ENCODE measurements at regions not wholly inside any gene's neighbourhood (a gene's known extent, or its start where the extent isn't known, plus 50 kb on each side); places are given as distances from the start of the nearest gene placed in this dataset.
A peak's percentile ranks its signal among the peaks of the same experiment; 100 is the strongest.
"Not testable (repeated sequence)": the region's sequence is repeated elsewhere in the genome, so short reads cannot be mapped to it uniquely, and the experiment has no call there.

- Histone ChIP-seq H3K4me1 (ENCODE audit: control insufficient read depth in 5 of 5, insufficient read depth in 5 of 5, low read length in 5 of 5) (peaks cover 0 to 5% (median 0%) of the 10 kb centered on the region in 5 donors), H3K9ac (ENCODE audit: low read length in 5 of 5) (no peak overlapping the region), H3K4me3 (ENCODE audit: low read depth in 1 of 5, low read length in 5 of 5) (no peak overlapping the region), H3K36me3 (ENCODE audit: control insufficient read depth in 5 of 5, insufficient read depth in 5 of 5, low read length in 5 of 5) (no peaks in the 10 kb centered on the region), H3K27ac (ENCODE audit: low read depth, low read length) (no peak overlapping the region), H3K27me3 (ENCODE audit: control insufficient read depth in 5 of 5, insufficient read depth in 4 of 5, low read length in 5 of 5) (no peaks in the 10 kb centered on the region), H3K9me3 (ENCODE audit: control insufficient read depth in 5 of 5, low read length in 5 of 5) (no peaks in the 10 kb centered on the region)
These were observed 425.2 kb downstream of the SQOR start for GRCh38 chr15:46059921-46060594.

DNA sequence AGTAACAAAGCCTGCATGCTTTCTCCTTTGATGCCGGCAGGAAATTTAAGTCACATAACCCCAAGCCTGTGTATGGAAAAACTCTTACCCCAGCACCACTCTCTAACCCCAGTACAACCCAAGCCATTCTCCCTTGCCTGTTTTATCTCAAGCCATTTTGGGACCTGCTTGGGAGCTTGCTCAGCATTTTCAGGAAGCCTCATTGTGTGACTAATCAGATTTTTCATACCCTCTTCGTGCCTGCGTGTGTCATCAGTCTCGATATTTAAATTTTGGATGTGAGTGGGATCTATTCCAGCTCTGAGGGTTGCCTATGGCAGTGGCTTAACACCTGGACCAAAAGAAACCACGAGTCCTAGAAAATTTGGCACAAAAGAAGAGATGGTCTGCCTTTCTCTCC lies 426.2 kb downstream of the SQOR start:
- Histone ChIP-seq H3K27me3 (ENCODE audit: control insufficient read depth in 5 of 5, insufficient read depth in 4 of 5, low read length in 5 of 5) (no peaks in the 10 kb centered on the region), H3K4me1 (ENCODE audit: control insufficient read depth in 5 of 5, insufficient read depth in 5 of 5, low read length in 5 of 5) (peaks cover 0 to 5% (median 0%) of the 10 kb centered on the region in 5 donors), H3K36me3 (ENCODE audit: control insufficient read depth in 5 of 5, insufficient read depth in 5 of 5, low read length in 5 of 5) (no peaks in the 10 kb centered on the region), H3K4me3 (ENCODE audit: low read depth in 1 of 5, low read length in 5 of 5) (no peak overlapping the region), H3K9me3 (ENCODE audit: control insufficient read depth in 5 of 5, low read length in 5 of 5) (no peaks in the 10 kb centered on the region), H3K9ac (ENCODE audit: low read length in 5 of 5) (no peak overlapping the region), H3K27ac (ENCODE audit: low read depth, low read length) (no peak overlapping the region)

DNA sequence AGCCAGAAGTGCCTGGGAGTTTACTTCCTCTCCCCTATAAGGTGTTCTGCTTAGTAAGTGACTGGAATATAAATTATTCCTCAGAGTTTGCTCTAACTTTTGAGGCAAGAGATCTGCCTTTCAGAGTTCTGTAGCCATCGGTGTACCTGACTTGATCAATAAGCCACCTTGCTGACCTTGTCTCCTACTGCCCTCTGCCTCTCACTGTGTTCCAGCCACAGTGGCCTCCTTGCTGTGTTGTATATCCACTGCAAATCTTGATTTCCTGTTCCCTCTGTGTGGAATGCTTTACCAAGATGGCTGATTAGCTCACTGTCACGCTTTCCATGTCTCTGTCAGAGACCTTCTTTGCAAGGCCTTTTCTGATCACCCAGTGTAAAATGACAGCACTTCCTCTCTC lies 442.4 kb downstream of the SQOR start:
- peaks cover 0 to 8% (median 0%) of the 10 kb centered on the region in 5 donors for H3K4me1 ChIP-seq (ENCODE audit: control insufficient read depth in 5 of 5, insufficient read depth in 5 of 5, low read length in 5 of 5)
- no peaks in the 10 kb centered on the region for H3K36me3 ChIP-seq (ENCODE audit: control insufficient read depth in 5 of 5, insufficient read depth in 5 of 5, low read length in 5 of 5)
- no peaks in the 10 kb centered on the region for H3K9me3 ChIP-seq (ENCODE audit: control insufficient read depth in 5 of 5, low read length in 5 of 5)
- no peak overlapping the region for H3K9ac ChIP-seq (ENCODE audit: low read length in 5 of 5)
- H3K27me3 ChIP-seq (ENCODE audit: control insufficient read depth in 5 of 5, insufficient read depth in 4 of 5, low read length in 5 of 5): no peaks in the 10 kb centered on the region
- H3K4me3 ChIP-seq (ENCODE audit: low read depth in 1 of 5, low read length in 5 of 5): no peak overlapping the region
- no peak overlapping the region for H3K27ac ChIP-seq (ENCODE audit: low read depth, low read length)

- H3K4me1 ChIP-seq (ENCODE audit: control insufficient read depth in 5 of 5, insufficient read depth in 5 of 5, low read length in 5 of 5): peaks cover 0 to 8% (median 0%) of the 10 kb centered on the region in 5 donors
- no peak overlapping the region for H3K9ac ChIP-seq (ENCODE audit: low read length in 5 of 5)
- H3K4me3 ChIP-seq (ENCODE audit: low read depth in 1 of 5, low read length in 5 of 5): no peak overlapping the region
- H3K27me3 ChIP-seq (ENCODE audit: control insufficient read depth in 5 of 5, insufficient read depth in 4 of 5, low read length in 5 of 5): no peaks in the 10 kb centered on the region
- H3K36me3 ChIP-seq (ENCODE audit: control insufficient read depth in 5 of 5, insufficient read depth in 5 of 5, low read length in 5 of 5): no peaks in the 10 kb centered on the region
- H3K27ac ChIP-seq (ENCODE audit: low read depth, low read length): no peak overlapping the region
- H3K9me3 ChIP-seq (ENCODE audit: control insufficient read depth in 5 of 5, low read length in 5 of 5): no peaks in the 10 kb centered on the region
These were observed 444.2 kb downstream of the SQOR start for GRCh38 chr15:46079046-46079445.

GRCh38 chr15:46080016-46080415 lies 445.2 kb downstream of the SQOR start:
- Histone ChIP-seq H3K9me3 (ENCODE audit: control insufficient read depth in 5 of 5, low read length in 5 of 5) (no peaks in the 10 kb centered on the region), H3K9ac (ENCODE audit: low read length in 5 of 5) (no peak overlapping the region), H3K4me3 (ENCODE audit: low read depth in 1 of 5, low read length in 5 of 5) (no peak overlapping the region), H3K27me3 (ENCODE audit: control insufficient read depth in 5 of 5, insufficient read depth in 4 of 5, low read length in 5 of 5) (no peaks in the 10 kb centered on the region), H3K36me3 (ENCODE audit: control insufficient read depth in 5 of 5, insufficient read depth in 5 of 5, low read length in 5 of 5) (no peaks in the 10 kb centered on the region), H3K27ac (ENCODE audit: low read depth, low read length) (no peak overlapping the region), H3K4me1 (ENCODE audit: control insufficient read depth in 5 of 5, insufficient read depth in 5 of 5, low read length in 5 of 5) (peaks cover 0 to 8% (median 0%) of the 10 kb centered on the region in 5 donors)

DNA sequence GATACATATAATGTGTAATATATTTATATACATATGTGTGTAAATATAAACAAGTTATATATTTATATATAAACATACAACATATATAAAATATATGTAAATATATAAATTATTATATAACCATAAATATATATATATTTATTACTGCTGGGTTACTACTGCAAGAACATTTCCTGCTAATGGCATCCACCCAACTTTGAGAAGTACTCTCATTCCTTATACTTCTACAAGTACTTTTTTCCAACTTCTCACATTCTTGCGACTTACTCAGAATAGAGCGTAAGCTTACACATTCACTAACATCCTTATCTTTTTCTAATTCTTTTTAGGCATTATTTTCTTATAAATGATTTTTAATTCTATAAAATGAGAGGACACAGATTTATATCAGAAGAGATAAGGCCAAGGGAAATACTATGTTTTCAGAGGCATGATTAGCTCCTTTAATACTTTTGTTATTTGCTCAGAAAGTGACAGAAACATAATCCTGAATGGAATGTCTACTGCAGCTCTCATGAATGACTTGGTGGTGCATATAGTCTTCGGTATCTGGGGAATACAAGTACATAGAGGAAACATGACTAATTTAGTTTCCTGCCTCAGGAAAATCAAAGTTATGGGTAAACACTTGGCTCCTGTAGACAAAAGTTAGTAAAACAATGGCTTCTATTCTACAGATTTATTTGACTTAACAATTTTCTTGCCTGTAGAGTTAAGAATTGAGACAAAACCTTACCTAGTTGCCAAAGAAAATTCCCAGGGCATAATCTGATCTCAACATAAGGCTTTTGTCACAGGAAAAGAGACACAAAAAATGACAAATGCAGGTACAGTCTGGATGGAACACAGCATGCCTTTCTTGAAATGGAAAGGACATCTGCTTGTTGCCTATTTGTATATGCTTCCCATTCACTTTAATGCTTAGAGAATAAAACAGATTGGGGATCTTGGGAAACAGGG lies 453.9 kb downstream of the SQOR start:
- Histone ChIP-seq H3K9ac (ENCODE audit: low read length in 5 of 5) (no peak overlapping the region), H3K4me1 (ENCODE audit: control insufficient read depth in 5 of 5, insufficient read depth in 5 of 5, low read length in 5 of 5) (peaks cover 0 to 14% (median 0%) of the 10 kb centered on the region in 5 donors), H3K4me3 (ENCODE audit: low read depth in 1 of 5, low read length in 5 of 5) (no peak overlapping the region), H3K36me3 (ENCODE audit: control insufficient read depth in 5 of 5, insufficient read depth in 5 of 5, low read length in 5 of 5) (no peaks in the 10 kb centered on the region), H3K27me3 (ENCODE audit: control insufficient read depth in 5 of 5, insufficient read depth in 4 of 5, low read length in 5 of 5) (no peaks in the 10 kb centered on the region), H3K9me3 (ENCODE audit: control insufficient read depth in 5 of 5, low read length in 5 of 5) (no peaks in the 10 kb centered on the region), H3K27ac (ENCODE audit: low read depth, low read length) (peak overlapping the region; percentile 20)

DNA sequence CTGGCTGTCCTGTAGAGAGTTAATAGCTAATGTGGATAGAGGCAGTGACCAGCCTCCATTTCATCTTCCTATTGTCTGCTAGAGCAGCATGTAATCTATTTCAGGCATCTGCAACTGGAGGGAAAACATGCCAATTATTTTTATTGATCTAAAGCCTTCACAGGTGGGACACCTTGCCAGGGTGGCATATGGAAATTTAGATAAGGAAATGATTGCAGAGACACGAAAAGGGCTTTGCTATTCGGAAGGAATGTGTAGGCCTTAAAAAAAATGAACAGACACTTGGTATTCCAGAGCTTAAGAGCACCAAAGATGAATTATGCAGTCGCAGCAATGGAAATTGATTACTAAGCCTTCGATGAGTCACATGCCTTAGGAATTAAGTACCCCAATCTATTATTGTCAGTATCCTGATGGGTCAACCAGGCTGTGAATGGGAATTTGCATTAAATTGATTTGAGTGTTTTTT lies 454.7 kb downstream of the SQOR start:
- Histone ChIP-seq H3K9me3 (ENCODE audit: control insufficient read depth in 5 of 5, low read length in 5 of 5) (no peaks in the 10 kb centered on the region), H3K27me3 (ENCODE audit: control insufficient read depth in 5 of 5, insufficient read depth in 4 of 5, low read length in 5 of 5) (no peaks in the 10 kb centered on the region), H3K9ac (ENCODE audit: low read length in 5 of 5) (no peak overlapping the region), H3K4me3 (ENCODE audit: low read depth in 1 of 5, low read length in 5 of 5) (no peak overlapping the region), H3K36me3 (ENCODE audit: control insufficient read depth in 5 of 5, insufficient read depth in 5 of 5, low read length in 5 of 5) (no peaks in the 10 kb centered on the region), H3K27ac (ENCODE audit: low read depth, low read length) (peak overlapping the region; percentile 20), H3K4me1 (ENCODE audit: control insufficient read depth in 5 of 5, insufficient read depth in 5 of 5, low read length in 5 of 5) (peaks cover 0 to 21% (median 0%) of the 10 kb centered on the region in 5 donors)

- Histone ChIP-seq H3K4me3 (ENCODE audit: low read depth in 1 of 5, low read length in 5 of 5) (no peak overlapping the region), H3K9ac (ENCODE audit: low read length in 5 of 5) (no peak overlapping the region), H3K9me3 (ENCODE audit: control insufficient read depth in 5 of 5, low read length in 5 of 5) (no peaks in the 10 kb centered on the region), H3K36me3 (ENCODE audit: control insufficient read depth in 5 of 5, insufficient read depth in 5 of 5, low read length in 5 of 5) (no peaks in the 10 kb centered on the region), H3K27me3 (ENCODE audit: control insufficient read depth in 5 of 5, insufficient read depth in 4 of 5, low read length in 5 of 5) (no peaks in the 10 kb centered on the region), H3K27ac (ENCODE audit: low read depth, low read length) (no peak overlapping the region), H3K4me1 (ENCODE audit: control insufficient read depth in 5 of 5, insufficient read depth in 5 of 5, low read length in 5 of 5) (peaks cover 0 to 27% (median 0%) of the 10 kb centered on the region in 5 donors)
These were observed 457.1 kb downstream of the SQOR start for GRCh38 chr15:46091860-46092450.

GRCh38 chr15:46098006-46098405 lies 463.2 kb downstream of the SQOR start:
- H3K4me1 ChIP-seq (ENCODE audit: control insufficient read depth in 5 of 5, insufficient read depth in 5 of 5, low read length in 5 of 5): peaks cover 0 to 13% (median 0%) of the 10 kb centered on the region in 5 donors
- H3K9ac ChIP-seq (ENCODE audit: low read length in 5 of 5); H3K9me3 ChIP-seq (ENCODE audit: control insufficient read depth in 5 of 5, low read length in 5 of 5); H3K36me3 ChIP-seq (ENCODE audit: control insufficient read depth in 5 of 5, insufficient read depth in 5 of 5, low read length in 5 of 5); H3K4me3 ChIP-seq (ENCODE audit: low read depth in 1 of 5, low read length in 5 of 5); H3K27ac ChIP-seq (ENCODE audit: low read depth, low read length); H3K27me3 ChIP-seq (ENCODE audit: control insufficient read depth in 5 of 5, insufficient read depth in 4 of 5, low read length in 5 of 5): not testable (repeated sequence)

DNA sequence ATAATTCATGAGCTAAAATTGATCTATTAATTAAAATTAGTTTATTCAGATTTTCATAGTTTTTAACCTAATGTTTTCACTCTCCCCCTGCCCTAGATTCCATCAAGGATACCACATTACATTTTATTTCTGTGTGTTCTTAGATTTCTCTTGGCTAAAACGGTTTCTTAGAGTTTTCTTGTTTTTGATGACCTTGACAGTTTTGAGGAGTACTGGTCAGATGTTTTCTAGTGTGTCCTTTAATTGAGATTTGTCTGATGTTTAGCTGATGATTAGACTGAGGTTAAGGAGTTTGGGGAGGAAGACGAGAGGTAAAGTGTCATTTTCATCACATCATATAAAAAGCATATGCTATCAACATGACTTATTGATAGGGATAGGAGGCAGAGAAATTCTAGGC lies 475.9 kb downstream of the SQOR start:
- H3K27ac ChIP-seq (ENCODE audit: low read depth, low read length): no peak overlapping the region
- no peaks in the 10 kb centered on the region for H3K36me3 ChIP-seq (ENCODE audit: control insufficient read depth in 5 of 5, insufficient read depth in 5 of 5, low read length in 5 of 5)
- H3K9ac ChIP-seq (ENCODE audit: low read length in 5 of 5): no peak overlapping the region
- H3K4me1 ChIP-seq (ENCODE audit: control insufficient read depth in 5 of 5, insufficient read depth in 5 of 5, low read length in 5 of 5): no peaks in the 10 kb centered on the region
- no peak overlapping the region for H3K4me3 ChIP-seq (ENCODE audit: low read depth in 1 of 5, low read length in 5 of 5)
- peaks cover 0 to 4% (median 0%) of the 10 kb centered on the region in 5 donors for H3K9me3 ChIP-seq (ENCODE audit: control insufficient read depth in 5 of 5, low read length in 5 of 5)
- no peaks in the 10 kb centered on the region for H3K27me3 ChIP-seq (ENCODE audit: control insufficient read depth in 5 of 5, insufficient read depth in 4 of 5, low read length in 5 of 5)

All from subcutaneous abdominal adipose tissue (tissue), 5 donors.